ENCODE measurements at regions not wholly inside any gene's neighbourhood (a gene's known extent, or its start where the extent isn't known, plus 50 kb on each side); places are given as distances from the start of the nearest gene placed in this dataset.

DNA sequence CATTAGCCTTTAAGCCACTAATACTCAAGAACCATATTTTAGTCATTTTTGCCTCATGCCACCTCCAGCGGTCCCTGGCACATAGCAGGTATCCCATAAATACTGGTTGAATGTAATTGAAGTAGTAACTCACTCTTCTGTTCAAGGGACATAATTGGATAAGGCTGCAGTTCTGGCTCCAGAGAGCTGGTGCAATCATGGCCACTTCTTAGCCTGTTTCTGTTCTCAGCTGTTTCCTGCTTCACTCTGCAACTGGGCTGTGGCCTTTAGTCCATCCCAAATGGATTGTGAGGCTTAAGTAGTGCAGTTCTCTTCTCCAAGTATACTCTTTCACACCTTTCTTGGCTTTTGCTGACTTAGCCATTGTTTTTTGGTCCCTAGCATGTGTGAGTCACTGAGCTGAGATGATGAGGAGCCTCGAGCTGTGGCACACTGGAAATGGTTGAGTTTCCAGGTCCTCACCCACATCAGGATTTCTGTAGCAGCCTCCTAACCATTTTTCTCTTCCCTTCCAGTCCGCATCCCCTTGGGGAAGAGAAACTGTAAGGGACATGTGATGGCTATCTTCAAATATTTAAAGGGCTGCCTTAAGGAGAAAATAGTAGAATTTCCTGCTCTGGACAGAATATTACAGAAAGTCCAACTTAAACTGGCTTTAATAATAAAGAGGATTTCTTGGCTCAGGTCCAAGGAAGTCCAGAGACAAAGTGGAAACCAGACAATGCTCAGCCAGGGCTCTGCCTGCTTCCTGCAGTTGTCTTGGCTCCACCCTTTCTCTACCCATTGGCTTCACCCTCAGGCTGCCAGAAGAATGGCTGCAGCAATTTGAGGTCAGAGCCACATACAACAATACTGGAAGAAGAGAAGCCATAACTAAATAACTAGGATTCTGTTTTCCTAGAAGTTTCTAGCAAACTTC, 305.4 kb upstream of the ROPN1 start:
- Histone ChIP-seq H3K4me1 (ENCODE audit: low read depth, poor library complexity, severe bottlenecking) (no peaks in the 10 kb centered on the region), H2AFZ (ENCODE audit: low read depth) (no peak overlapping the region), H4K20me1 (ENCODE audit: insufficient read depth) (no peaks in the 10 kb centered on the region), H3K36me3 (ENCODE audit: insufficient read depth) (no peaks in the 10 kb centered on the region), H3K9ac (no peak overlapping the region), H3K4me3 (IDR thresholded peaks at IDR 0.05; ENCODE audit: insufficient read depth, low read depth, low read length) (no peak overlapping the region), H3K27ac (no peak overlapping the region), H3K27me3 (ENCODE audit: insufficient read depth, low read depth) (no peaks in the 10 kb centered on the region), H3K4me2 (no peak overlapping the region), H3K79me2 (ENCODE audit: insufficient read depth, low read depth) (no peaks in the 10 kb centered on the region)
- TF ChIP-seq, protein P1, sequence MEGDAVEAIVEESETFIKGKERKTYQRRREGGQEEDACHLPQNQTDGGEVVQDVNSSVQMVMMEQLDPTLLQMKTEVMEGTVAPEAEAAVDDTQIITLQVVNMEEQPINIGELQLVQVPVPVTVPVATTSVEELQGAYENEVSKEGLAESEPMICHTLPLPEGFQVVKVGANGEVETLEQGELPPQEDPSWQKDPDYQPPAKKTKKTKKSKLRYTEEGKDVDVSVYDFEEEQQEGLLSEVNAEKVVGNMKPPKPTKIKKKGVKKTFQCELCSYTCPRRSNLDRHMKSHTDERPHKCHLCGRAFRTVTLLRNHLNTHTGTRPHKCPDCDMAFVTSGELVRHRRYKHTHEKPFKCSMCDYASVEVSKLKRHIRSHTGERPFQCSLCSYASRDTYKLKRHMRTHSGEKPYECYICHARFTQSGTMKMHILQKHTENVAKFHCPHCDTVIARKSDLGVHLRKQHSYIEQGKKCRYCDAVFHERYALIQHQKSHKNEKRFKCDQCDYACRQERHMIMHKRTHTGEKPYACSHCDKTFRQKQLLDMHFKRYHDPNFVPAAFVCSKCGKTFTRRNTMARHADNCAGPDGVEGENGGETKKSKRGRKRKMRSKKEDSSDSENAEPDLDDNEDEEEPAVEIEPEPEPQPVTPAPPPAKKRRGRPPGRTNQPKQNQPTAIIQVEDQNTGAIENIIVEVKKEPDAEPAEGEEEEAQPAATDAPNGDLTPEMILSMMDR (conservative IDR thresholded peaks at IDR 0.05; ENCODE audit: low read depth, low read length) = no peak

DNA sequence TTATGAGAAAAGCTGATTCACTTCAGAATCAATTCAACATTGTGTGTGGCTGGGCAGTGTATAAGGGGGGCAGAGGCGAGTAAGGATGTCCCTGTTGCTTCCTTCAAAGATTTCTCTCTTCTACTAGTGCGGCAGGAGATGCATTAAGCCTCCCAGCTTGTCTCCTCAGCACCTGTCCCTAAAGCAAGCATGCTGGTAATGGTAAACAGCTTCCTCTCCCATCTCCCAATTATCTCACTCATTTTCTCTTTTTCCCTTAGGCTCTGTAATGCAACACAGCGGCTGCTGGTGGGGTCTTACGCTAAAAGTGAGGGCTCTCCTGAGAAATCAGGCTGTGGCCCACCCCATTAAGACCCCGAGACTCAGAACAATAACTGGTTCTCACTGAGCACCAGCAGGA, 306.4 kb upstream of the ROPN1 start:
- H3K36me3 ChIP-seq (ENCODE audit: insufficient read depth) = no peaks in the 10 kb centered on the region
- H3K4me3 ChIP-seq (IDR thresholded peaks at IDR 0.05; ENCODE audit: insufficient read depth, low read depth, low read length) = no peak overlapping the region
- no peak overlapping the region for H3K9ac ChIP-seq
- H4K20me1 ChIP-seq (ENCODE audit: insufficient read depth) = no peaks in the 10 kb centered on the region
- TF ChIP-seq, protein P1 (conservative IDR thresholded peaks at IDR 0.05; ENCODE audit: low read depth, low read length) = no peak
- H3K79me2 ChIP-seq (ENCODE audit: insufficient read depth, low read depth) = no peaks in the 10 kb centered on the region
- no peak overlapping the region for H3K4me2 ChIP-seq
- no peaks in the 10 kb centered on the region for H3K4me1 ChIP-seq (ENCODE audit: low read depth, poor library complexity, severe bottlenecking)
- H3K27ac ChIP-seq = no peak overlapping the region
- no peaks in the 10 kb centered on the region for H3K27me3 ChIP-seq (ENCODE audit: insufficient read depth, low read depth)
- H2AFZ ChIP-seq (ENCODE audit: low read depth) = no peak overlapping the region

DNA sequence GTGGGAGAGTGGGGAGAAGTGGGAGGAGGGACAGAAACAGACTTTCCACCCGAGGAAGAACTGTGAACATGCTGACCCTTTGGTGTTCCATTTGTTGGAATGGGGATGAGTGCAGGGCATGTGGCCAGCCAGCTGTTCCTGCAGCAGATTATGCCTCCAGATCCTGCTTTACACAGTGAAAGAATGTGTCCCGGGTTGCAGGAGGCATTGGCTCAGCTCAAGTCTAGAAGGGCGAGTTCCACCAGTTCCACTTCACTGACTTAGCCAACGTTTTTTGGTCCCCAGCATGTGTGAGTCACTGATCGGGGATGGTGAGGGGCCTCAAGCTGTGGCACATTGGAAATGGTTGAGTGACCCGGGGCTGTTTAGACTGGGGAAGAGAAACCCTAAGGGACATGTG, 307.0 kb upstream of the ROPN1 start:
- Histone ChIP-seq H3K9ac (no peak overlapping the region), H3K79me2 (ENCODE audit: insufficient read depth, low read depth) (no peaks in the 10 kb centered on the region), H3K4me1 (ENCODE audit: low read depth, poor library complexity, severe bottlenecking) (no peaks in the 10 kb centered on the region), H4K20me1 (ENCODE audit: insufficient read depth) (no peaks in the 10 kb centered on the region), H3K27me3 (ENCODE audit: insufficient read depth, low read depth) (no peaks in the 10 kb centered on the region), H3K27ac (no peak overlapping the region), H3K4me2 (no peak overlapping the region), H3K36me3 (ENCODE audit: insufficient read depth) (no peaks in the 10 kb centered on the region), H3K4me3 (IDR thresholded peaks at IDR 0.05; ENCODE audit: insufficient read depth, low read depth, low read length) (no peak overlapping the region), H2AFZ (ENCODE audit: low read depth) (no peak overlapping the region)
- TF ChIP-seq, protein P1 (conservative IDR thresholded peaks at IDR 0.05; ENCODE audit: low read depth, low read length) = no peak

DNA sequence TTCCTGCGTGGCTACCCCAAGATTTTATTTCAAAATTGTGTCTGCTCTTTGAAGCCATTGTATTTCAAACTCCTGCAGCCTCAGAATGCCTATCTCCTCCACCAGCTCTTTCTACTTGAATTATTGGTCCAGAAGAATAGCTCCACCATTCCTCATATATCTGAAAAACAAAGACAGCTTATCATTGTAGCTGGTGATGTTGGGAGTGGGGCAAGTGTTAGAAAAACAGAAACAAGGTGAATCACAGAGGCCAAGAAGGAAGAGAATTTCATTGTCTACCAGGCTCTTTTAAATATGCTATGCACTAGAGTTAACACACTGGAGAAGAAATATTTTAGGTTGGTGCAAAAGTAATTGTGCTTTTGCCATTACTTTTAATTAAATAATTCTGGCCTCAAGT, 307.9 kb upstream of the ROPN1 start:
- no peaks in the 10 kb centered on the region for H3K79me2 ChIP-seq (ENCODE audit: insufficient read depth, low read depth)
- no peaks in the 10 kb centered on the region for H4K20me1 ChIP-seq (ENCODE audit: insufficient read depth)
- H3K4me3 ChIP-seq (IDR thresholded peaks at IDR 0.05; ENCODE audit: insufficient read depth, low read depth, low read length) = no peak overlapping the region
- H3K4me1 ChIP-seq (ENCODE audit: low read depth, poor library complexity, severe bottlenecking) = no peaks in the 10 kb centered on the region
- H3K27ac ChIP-seq = no peak overlapping the region
- H3K27me3 ChIP-seq (ENCODE audit: insufficient read depth, low read depth) = no peaks in the 10 kb centered on the region
- no peak overlapping the region for H3K4me2 ChIP-seq
- no peak overlapping the region for H3K9ac ChIP-seq
- H3K36me3 ChIP-seq (ENCODE audit: insufficient read depth) = no peaks in the 10 kb centered on the region
- TF ChIP-seq, protein P1 (conservative IDR thresholded peaks at IDR 0.05; ENCODE audit: low read depth, low read length) = no peak
- H2AFZ ChIP-seq (ENCODE audit: low read depth) = no peak overlapping the region

Measured in KMS-11 (cell line).